Epithelial cell of esophagus (primary cell): ENCODE measurements at regions not wholly inside any gene's neighbourhood (a gene's known extent, or its start where the extent isn't known, plus 50 kb on each side); places are given as distances from the start of the nearest gene placed in this dataset.
A peak's percentile ranks its signal among the peaks of the same experiment; 100 is the strongest.

Source experiments
- DNase-seq: peaks from one replicate; pipeline ENCODE4 v3.0.0; 2010; ENCODE audit warnings: low read depth
- H3K4me3 ChIP-seq: 2 replicates; pipeline ENCODE4 v1.5.1; 2011; ENCODE audit warnings: mild to moderate bottlenecking, low read length, control low read depth
- TF ChIP-seq, protein P1 (sequence below): IDR thresholded peaks from 2 replicates; pipeline ENCODE4 v1.5.1; 2011; ENCODE audit warnings: low read depth, mild to moderate bottlenecking, low read length, control low read depth, inconsistent platforms; ENCODE audit not compliant: insufficient read depth; ENCODE audit errors: missing control alignments

DNA sequence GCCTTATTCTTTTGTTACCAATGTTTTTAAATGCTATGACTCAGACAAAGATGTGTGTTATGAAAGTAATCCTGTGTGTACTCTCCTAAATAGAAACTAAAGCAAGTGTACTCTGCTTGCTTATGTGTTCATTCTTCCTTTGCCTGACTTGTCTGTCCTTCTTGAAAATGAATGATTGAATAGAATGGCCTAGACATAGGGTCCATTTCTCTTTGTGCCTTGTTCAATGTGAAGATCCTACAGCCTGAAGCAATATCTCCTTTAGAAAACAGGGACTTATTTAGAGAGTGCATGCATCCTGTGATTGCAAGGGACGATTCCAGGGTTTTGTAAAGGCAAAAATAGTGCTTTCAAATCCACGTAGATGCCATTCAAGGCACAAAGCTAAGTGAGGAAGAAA lies 343.6 kb upstream of the TACR3 start:
- no peak overlapping the region for H3K4me3 ChIP-seq
- DNase-seq = peak; percentile 9
- TF ChIP-seq, protein P1, sequence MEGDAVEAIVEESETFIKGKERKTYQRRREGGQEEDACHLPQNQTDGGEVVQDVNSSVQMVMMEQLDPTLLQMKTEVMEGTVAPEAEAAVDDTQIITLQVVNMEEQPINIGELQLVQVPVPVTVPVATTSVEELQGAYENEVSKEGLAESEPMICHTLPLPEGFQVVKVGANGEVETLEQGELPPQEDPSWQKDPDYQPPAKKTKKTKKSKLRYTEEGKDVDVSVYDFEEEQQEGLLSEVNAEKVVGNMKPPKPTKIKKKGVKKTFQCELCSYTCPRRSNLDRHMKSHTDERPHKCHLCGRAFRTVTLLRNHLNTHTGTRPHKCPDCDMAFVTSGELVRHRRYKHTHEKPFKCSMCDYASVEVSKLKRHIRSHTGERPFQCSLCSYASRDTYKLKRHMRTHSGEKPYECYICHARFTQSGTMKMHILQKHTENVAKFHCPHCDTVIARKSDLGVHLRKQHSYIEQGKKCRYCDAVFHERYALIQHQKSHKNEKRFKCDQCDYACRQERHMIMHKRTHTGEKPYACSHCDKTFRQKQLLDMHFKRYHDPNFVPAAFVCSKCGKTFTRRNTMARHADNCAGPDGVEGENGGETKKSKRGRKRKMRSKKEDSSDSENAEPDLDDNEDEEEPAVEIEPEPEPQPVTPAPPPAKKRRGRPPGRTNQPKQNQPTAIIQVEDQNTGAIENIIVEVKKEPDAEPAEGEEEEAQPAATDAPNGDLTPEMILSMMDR = no peak

- H3K4me3 ChIP-seq = no peak overlapping the region
- no peak for DNase-seq
- TF ChIP-seq, protein P1 = no peak
Measured at GRCh38 chr4:104044369-104044768, 324.6 kb upstream of the TACR3 start.

DNA sequence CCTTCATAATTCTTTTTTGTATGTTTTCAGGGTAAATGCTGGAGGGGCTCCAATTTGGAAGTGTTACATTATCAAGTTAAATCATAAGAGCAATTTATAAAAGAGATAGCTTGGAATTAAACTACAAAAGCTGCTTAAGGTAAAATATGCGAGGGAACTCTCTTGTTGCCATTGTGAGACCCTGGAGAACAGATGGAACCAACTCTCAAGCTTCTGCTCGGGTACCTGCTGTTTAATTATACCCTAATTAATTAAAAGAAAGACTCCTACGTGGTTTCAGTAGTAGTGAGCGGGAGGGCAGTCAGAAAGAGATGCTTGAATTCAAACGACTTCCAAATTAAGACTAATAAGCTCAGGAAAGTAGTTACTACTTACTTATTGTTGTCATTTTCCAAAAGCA lies 313.1 kb upstream of the TACR3 start:
- TF ChIP-seq, protein P1 = no peak
- H3K4me3 ChIP-seq = no peak overlapping the region
- no peak for DNase-seq

GRCh38 chr4:104025251-104025650 lies 305.5 kb upstream of the TACR3 start:
- DNase-seq = no peak

GRCh38 chr4:104022831-104023230 lies 303.0 kb upstream of the TACR3 start:
- TF ChIP-seq, protein P1 = no peak

More at GRCh38 chr4:104025251-104025650, 305.5 kb upstream of the TACR3 start:
- TF ChIP-seq, protein P1 = no peak
- no peak overlapping the region for H3K4me3 ChIP-seq

DNA sequence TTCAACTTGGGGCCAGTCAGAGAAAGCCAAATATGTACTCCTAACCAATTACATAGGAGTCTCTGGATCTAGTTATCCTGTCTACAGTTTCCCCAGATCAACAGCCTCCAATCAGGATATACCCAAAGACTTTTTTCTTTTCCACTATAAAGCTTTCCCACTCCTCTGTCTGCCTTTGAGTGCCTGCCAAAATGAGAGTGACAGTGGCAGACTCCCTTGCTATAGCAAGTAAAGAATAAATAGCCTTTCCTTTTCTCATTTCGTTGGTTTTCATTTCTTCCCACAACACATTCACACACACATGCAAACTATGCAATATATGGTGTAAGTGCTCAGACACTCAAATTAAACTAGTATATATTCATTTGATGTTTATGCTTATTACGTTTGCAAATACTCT lies 302.4 kb upstream of the TACR3 start:
- TF ChIP-seq, protein P1 = no peak
- no peak for DNase-seq
- no peak overlapping the region for H3K4me3 ChIP-seq

More at GRCh38 chr4:104022831-104023230, 303.0 kb upstream of the TACR3 start:
- no peak overlapping the region for H3K4me3 ChIP-seq
- no peak for DNase-seq

GRCh38 chr4:104020641-104021040 lies 300.9 kb upstream of the TACR3 start:
- TF ChIP-seq, protein P1 = no peak
- no peak overlapping the region for H3K4me3 ChIP-seq
- no peak for DNase-seq
